Ishikawa (cell line): ENCODE measurements at regions not wholly inside any gene's neighbourhood (a gene's known extent, or its start where the extent isn't known, plus 50 kb on each side); places are given as distances from the start of the nearest gene placed in this dataset.

Experiments used
- CEBPB ChIP-seq: IDR thresholded peaks from 2 replicates; pipeline ENCODE4 v1.6.1; 2012
- CREB1 ChIP-seq: IDR thresholded peaks from 2 replicates; pipeline ENCODE4 v1.6.1; 2012; ENCODE audit warnings: low read depth
- EGR1 ChIP-seq: IDR thresholded peaks from 2 replicates; pipeline ENCODE4 v1.6.1; 2012
- EP300 ChIP-seq: IDR thresholded peaks from 2 replicates; pipeline ENCODE4 v1.6.1; 2012; ENCODE audit warnings: borderline replicate concordance
- FOXM1 ChIP-seq: IDR thresholded peaks from 2 replicates; pipeline ENCODE4 v1.6.1; 2012; ENCODE audit warnings: low read depth, borderline replicate concordance
- NFIC ChIP-seq: IDR thresholded peaks from 2 replicates; pipeline ENCODE4 v1.6.1; 2012
- RAD21 ChIP-seq: IDR thresholded peaks from 2 replicates; pipeline ENCODE4 v1.6.1; 2012; ENCODE audit warnings: low read depth
- TAF1 ChIP-seq: IDR thresholded peaks from 2 replicates; pipeline ENCODE4 v1.6.1; 2012; ENCODE audit warnings: low read depth, mild to moderate bottlenecking
- TCF12 ChIP-seq: IDR thresholded peaks from 2 replicates; pipeline ENCODE4 v1.6.1; 2012; ENCODE audit warnings: low read depth
- TEAD4 ChIP-seq: IDR thresholded peaks from 2 replicates; pipeline ENCODE4 v1.6.1; 2012
- YY1 ChIP-seq: IDR thresholded peaks from 2 replicates; pipeline ENCODE4 v1.6.1; 2012; ENCODE audit warnings: low read depth
- TF ChIP-seq, protein P1 (sequence below): IDR thresholded peaks from 2 replicates; pipeline ENCODE4 v1.6.1; 2012; ENCODE audit warnings: low read depth, mild to moderate bottlenecking
- TF ChIP-seq, protein P2 (sequence below): IDR thresholded peaks from 2 replicates; pipeline ENCODE4 v1.6.1; 2012
- TF ChIP-seq, protein P3 (sequence below): IDR thresholded peaks from 2 replicates; pipeline ENCODE4 v1.6.1; 2012

DNA sequence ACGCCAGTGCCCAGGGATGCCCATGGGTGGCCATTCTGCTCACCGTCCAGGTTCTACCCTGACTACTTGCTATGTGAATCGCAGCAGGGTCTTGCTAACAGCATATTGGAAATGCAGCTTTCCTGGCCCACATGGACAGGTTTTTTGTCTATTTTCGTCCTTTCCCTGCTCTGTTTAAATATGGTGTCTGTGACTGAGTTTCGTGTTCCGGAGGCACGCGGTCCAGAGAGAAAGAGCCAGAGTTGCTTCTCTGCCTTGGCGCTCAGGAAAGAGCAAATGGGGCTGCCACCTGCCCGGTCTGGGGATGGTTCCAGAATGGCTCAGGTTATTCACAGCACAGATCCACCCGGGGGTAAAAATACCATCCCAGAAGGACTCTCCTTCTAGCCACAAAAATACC lies 456.2 kb downstream of the BCL11A start:
- TF ChIP-seq TCF12 (no peak), YY1 (no peak), EGR1 (no peak), EP300 (no peak), RAD21 (no peak), TAF1 (no peak), CEBPB (no peak), CREB1 (no peak), NFIC (no peak), FOXM1 (no peak), TEAD4 (no peak)
- TF ChIP-seq, protein P1, sequence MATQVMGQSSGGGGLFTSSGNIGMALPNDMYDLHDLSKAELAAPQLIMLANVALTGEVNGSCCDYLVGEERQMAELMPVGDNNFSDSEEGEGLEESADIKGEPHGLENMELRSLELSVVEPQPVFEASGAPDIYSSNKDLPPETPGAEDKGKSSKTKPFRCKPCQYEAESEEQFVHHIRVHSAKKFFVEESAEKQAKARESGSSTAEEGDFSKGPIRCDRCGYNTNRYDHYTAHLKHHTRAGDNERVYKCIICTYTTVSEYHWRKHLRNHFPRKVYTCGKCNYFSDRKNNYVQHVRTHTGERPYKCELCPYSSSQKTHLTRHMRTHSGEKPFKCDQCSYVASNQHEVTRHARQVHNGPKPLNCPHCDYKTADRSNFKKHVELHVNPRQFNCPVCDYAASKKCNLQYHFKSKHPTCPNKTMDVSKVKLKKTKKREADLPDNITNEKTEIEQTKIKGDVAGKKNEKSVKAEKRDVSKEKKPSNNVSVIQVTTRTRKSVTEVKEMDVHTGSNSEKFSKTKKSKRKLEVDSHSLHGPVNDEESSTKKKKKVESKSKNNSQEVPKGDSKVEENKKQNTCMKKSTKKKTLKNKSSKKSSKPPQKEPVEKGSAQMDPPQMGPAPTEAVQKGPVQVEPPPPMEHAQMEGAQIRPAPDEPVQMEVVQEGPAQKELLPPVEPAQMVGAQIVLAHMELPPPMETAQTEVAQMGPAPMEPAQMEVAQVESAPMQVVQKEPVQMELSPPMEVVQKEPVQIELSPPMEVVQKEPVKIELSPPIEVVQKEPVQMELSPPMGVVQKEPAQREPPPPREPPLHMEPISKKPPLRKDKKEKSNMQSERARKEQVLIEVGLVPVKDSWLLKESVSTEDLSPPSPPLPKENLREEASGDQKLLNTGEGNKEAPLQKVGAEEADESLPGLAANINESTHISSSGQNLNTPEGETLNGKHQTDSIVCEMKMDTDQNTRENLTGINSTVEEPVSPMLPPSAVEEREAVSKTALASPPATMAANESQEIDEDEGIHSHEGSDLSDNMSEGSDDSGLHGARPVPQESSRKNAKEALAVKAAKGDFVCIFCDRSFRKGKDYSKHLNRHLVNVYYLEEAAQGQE, result no peak
- TF ChIP-seq, protein P2, sequence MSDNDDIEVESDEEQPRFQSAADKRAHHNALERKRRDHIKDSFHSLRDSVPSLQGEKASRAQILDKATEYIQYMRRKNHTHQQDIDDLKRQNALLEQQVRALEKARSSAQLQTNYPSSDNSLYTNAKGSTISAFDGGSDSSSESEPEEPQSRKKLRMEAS, result no peak
- TF ChIP-seq, protein P3, sequence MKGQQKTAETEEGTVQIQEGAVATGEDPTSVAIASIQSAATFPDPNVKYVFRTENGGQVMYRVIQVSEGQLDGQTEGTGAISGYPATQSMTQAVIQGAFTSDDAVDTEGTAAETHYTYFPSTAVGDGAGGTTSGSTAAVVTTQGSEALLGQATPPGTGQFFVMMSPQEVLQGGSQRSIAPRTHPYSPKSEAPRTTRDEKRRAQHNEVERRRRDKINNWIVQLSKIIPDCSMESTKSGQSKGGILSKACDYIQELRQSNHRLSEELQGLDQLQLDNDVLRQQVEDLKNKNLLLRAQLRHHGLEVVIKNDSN, result no peak
